RWPE1 (cell line): ENCODE measurements at regions not wholly inside any gene's neighbourhood (a gene's known extent, or its start where the extent isn't known, plus 50 kb on each side); places are given as distances from the start of the nearest gene placed in this dataset.

Experiments
- CTCF ChIA-PET: fragments of 350-600 bp; sonication (Branson Sonifier 250); formaldehyde crosslinking; extraction: SDS; loops from one replicate; lab custom pipeline; 2021; lab: Yijun Ruan, JAX
- POLR2A ChIA-PET: fragments of 400-600 bp; formaldehyde crosslinking; extraction: SDS; loops from one replicate; lab custom pipeline; 2020; ENCODE audit warnings: antibody characterized with exemption; ENCODE audit not compliant: low non-redundant PET; lab: Yijun Ruan, JAX
- DNase-seq: peaks from one replicate; pipeline ENCODE4 v3.0.0; 2012; ENCODE audit warnings: low spot score
- H3K27ac ChIP-seq: fragments of 450-650 bp; 2 replicates; pipeline ENCODE4 v1.5.1; 2017
- TF ChIP-seq, protein P1 (sequence below): fragments of 450-650 bp; conservative IDR thresholded peaks from 2 replicates; pipeline ENCODE4 v1.5.1; 2017; ENCODE audit warnings: low read depth, mild to moderate bottlenecking

DNA sequence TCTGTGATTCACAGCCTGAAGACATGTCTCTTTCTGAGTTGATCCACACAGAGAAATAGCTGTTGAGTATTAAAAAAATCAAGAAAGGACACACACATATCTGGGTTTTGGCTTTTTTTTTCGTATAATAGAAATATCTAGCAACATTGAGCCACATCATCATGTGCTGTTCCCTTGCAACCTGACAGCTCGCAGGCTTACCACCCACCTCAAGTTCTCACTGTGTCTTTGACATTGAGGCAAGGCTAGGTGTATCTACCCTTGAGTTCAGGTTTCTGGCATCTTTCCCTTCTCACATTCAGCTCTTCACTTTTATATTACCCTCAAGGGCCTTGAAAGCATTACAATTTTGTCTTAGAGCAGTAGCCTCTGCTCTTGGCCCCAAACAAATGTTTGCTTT lies 490.3 kb upstream of the KIRREL3 start:
- H3K27ac ChIP-seq = no peak overlapping the region
- no peak for DNase-seq
- ChIA-PET POLR2A (no interaction called here), CTCF (interaction anchor here (0.5 to 0.6 kb wide), 2 partner anchors 67 to 322 kb away, joined by 3 to 4 read pairs; no protein-coding TSS in a partner anchor)
- TF ChIP-seq, protein P1, sequence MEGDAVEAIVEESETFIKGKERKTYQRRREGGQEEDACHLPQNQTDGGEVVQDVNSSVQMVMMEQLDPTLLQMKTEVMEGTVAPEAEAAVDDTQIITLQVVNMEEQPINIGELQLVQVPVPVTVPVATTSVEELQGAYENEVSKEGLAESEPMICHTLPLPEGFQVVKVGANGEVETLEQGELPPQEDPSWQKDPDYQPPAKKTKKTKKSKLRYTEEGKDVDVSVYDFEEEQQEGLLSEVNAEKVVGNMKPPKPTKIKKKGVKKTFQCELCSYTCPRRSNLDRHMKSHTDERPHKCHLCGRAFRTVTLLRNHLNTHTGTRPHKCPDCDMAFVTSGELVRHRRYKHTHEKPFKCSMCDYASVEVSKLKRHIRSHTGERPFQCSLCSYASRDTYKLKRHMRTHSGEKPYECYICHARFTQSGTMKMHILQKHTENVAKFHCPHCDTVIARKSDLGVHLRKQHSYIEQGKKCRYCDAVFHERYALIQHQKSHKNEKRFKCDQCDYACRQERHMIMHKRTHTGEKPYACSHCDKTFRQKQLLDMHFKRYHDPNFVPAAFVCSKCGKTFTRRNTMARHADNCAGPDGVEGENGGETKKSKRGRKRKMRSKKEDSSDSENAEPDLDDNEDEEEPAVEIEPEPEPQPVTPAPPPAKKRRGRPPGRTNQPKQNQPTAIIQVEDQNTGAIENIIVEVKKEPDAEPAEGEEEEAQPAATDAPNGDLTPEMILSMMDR = no peak

DNA sequence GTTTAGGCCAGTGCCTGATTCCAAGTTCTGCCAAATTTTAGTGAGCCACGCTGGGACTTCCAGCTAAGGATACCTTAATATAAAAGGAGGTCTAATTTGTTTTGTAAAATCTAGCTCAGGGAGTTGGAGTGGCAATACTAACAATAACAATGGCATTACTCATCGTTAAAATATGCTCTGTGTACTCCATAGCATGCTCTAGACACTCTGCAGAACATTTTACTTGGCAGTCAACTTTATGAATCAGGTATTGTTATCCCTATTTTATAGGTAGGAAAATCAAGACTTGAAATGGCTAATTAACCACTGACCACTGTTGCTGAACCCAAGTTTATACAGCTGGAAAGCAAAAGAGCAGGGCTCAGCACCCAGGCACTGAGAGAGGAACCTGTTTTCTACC lies 485.0 kb upstream of the KIRREL3 start:
- TF ChIP-seq, protein P1 = no peak
- DNase-seq = peak; percentile 16
- CTCF ChIA-PET = interaction anchor here (1.0 kb wide), 1 partner anchor 1399 kb away, joined by 3 read pairs; no protein-coding TSS in a partner anchor
- POLR2A ChIA-PET = no interaction called here
- H3K27ac ChIP-seq = no peak overlapping the region

DNA sequence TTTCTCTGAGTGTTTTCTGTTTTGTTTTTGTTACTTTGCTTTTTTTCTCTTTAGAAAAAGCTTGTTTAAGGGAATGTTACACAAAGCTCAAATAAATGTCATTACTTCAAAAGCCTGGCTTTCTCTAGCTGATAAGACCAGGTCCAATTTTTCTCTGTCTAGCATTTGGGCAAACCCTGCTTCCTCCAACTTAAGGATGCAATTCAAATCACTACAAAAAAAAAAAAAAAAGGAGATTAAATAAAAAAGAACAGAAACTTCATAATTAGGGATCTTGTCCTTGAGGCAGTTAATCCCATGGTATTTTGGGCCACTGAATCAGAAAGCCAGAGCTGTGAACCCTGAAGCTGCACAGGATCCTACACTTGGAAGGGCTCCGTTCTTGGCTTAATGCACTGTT lies 480.8 kb upstream of the KIRREL3 start:
- ChIA-PET CTCF (interaction anchor here (0.6 kb wide), 2 partner anchors 12 to 875 kb away, joined by 5 read pairs; no protein-coding TSS in a partner anchor), POLR2A (no interaction called here)
- no peak for DNase-seq
- H3K27ac ChIP-seq = no peak overlapping the region
- TF ChIP-seq, protein P1 = no peak

DNA sequence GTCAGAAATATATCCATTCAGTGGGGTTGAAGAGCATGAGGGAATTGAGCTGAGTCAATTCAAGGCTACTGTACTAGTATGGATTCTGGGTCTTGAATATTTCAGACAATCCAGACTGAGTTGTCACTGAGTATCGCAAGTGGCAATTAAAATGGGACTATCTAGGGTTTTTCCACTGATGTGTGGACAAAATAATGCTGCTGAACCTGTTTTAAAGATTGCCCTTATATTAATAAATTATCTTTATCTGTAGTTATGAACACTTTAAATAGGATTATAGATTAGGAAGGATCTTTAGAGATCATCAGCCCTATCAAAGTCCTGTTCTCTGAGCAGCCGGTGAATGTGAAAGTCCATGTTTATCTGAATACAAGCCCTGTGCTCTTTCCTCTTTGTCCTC lies 478.3 kb upstream of the KIRREL3 start:
- TF ChIP-seq, protein P1 = no peak
- DNase-seq = no peak
- ChIA-PET CTCF (no interaction called here), POLR2A (no interaction called here)
- H3K27ac ChIP-seq = no peak overlapping the region

DNA sequence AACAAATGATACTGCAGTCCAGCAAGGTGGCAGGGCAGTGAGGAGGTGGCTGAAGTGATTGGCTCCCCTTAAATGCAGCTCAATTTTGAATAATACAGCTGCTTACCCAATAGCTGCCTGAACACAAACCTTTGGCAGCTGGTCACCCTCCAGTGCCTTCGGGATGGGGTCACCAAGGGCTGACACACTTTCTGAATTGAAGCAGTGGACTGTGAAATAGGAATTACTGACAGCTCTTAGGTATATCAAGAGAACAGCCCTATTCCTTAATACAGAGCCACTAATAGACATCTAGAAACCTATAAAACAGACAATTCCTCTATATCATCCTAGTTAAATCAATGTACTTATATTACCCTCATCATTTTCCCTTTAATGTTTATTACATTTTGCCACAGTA lies 474.2 kb upstream of the KIRREL3 start:
- POLR2A ChIA-PET = no interaction called here
- CTCF ChIA-PET = no interaction called here
- TF ChIP-seq, protein P1 = no peak
- no peak for DNase-seq
- H3K27ac ChIP-seq = no peak overlapping the region

DNA sequence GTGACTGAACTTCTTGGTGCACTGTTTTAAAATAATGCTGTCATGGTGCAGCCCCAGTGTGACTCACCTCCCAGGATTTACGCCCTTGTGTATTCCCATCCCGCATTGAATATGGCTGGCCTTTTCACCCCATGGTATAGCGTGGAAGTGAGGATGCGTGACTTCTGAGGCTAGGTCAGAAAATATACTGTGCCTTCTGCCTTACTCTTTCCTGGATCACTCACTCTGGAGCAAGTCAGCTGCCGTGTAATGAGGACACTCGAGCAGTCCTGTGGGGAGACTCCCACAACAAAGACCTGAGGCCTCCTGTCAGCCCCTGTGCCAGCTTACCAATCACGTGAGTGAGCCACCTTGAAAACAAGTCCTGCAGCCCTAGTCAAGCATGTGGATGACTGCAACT lies 471.9 kb upstream of the KIRREL3 start:
- no peak for DNase-seq
- TF ChIP-seq, protein P1 = no peak
- POLR2A ChIA-PET = no interaction called here

More for the DNA sequence above, 471.9 kb upstream of the KIRREL3 start:
- no peak overlapping the region for H3K27ac ChIP-seq
- CTCF ChIA-PET = no interaction called here
